MM.1S (cell line): ENCODE measurements at regions not wholly inside any gene's neighbourhood (a gene's known extent, or its start where the extent isn't known, plus 50 kb on each side); places are given as distances from the start of the nearest gene placed in this dataset.

Source experiments
- EZH2phosphoT487 ChIP-seq: fragments of 300-600 bp; sonication (generic); IDR thresholded peaks from 2 replicates; pipeline ENCODE4 v1.6.1; 2018; ENCODE audit warnings: antibody characterized with exemption, low read length
- TF ChIP-seq, protein P1 (sequence below): fragments of 300-600 bp; sonication (generic); IDR thresholded peaks from 2 replicates; pipeline ENCODE4 v1.5.1; 2016; ENCODE audit warnings: antibody characterized with exemption, low read length, mixed read lengths

DNA sequence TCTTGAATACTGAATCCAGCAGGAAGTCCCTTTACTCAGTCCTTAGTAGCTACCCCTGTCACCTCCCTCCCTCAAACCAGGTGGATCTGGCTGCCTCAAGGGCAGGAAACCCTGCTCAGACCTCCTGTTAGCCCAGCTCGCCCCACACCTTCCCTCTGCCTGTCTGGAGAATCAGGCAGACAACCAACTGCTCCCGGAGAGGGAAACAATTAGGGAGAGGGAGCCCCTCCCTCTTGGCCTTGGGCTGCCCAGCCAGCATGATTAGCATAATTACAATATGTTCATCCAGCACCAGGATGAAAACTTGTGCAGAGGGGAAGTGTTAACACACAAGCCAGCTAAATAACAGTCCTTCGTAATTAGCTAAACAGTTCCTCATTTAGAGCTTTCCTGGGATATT, 185.5 kb downstream of the C1D start:
- TF ChIP-seq, protein P1, sequence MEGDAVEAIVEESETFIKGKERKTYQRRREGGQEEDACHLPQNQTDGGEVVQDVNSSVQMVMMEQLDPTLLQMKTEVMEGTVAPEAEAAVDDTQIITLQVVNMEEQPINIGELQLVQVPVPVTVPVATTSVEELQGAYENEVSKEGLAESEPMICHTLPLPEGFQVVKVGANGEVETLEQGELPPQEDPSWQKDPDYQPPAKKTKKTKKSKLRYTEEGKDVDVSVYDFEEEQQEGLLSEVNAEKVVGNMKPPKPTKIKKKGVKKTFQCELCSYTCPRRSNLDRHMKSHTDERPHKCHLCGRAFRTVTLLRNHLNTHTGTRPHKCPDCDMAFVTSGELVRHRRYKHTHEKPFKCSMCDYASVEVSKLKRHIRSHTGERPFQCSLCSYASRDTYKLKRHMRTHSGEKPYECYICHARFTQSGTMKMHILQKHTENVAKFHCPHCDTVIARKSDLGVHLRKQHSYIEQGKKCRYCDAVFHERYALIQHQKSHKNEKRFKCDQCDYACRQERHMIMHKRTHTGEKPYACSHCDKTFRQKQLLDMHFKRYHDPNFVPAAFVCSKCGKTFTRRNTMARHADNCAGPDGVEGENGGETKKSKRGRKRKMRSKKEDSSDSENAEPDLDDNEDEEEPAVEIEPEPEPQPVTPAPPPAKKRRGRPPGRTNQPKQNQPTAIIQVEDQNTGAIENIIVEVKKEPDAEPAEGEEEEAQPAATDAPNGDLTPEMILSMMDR = no peak
- no peak for TF ChIP-seq EZH2phosphoT487
